ENCODE measurements at regions not wholly inside any gene's neighbourhood (a gene's known extent, or its start where the extent isn't known, plus 50 kb on each side); places are given as distances from the start of the nearest gene placed in this dataset.

DNA sequence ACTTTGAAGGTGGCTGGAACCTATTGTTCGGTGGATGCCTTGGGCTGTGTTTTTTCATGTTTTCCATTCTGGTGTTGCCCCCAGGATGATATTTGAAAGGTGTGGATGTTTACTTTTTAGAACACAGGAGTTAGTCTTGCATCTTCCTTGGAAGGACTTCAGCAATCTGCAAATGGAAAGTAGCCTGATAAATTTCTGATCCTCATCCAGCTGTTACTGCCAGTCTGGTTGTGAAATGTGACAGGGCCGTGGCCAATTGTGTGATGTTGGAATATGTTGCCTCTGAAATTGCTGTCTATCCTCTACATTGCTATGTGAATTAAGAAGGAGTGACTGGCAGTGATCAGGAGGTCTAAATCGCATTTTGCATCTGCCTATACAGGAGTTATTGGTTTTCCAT, 382.5 kb upstream of the C2CD4B start:
- in situ Hi-C loops (cut with MboI; ENCODE audit: low pct_unique_long_range_greater_than_20kb, low sequenced_read_pairs), result no loop called here
- DNase-seq, result no peak

DNA sequence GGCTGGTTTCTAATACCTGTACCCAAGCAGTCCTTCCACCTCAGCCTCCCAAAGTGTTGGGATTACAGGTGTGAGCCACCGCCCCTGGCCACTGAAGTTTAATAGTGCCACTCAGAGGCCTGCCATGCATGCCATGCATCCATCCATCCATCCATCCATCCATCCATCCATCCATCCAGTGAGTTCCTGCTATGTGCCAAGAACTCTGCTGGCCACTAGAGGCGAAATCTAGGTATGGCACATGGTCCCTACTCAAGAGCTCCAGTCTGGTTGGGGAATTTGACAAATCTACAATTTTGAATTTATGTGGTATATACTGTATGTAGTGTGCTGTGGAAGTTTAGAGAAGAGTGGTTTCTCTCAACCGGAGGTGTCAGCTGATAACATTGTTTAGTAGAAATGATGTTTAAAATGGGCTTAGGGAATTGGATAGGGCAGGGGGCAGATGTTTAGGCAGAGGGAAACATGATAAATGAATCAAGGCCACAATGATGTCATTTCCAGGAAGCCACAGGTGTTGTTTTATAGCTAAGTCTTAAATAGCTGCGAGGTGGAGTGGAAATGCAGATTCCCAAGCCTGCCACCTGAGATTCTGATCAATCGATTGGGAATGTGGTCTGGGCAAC, 384.4 kb upstream of the C2CD4B start:
- in situ Hi-C loops (cut with MboI; ENCODE audit: low pct_unique_long_range_greater_than_20kb, low sequenced_read_pairs), result no loop called here
- DNase-seq, result peak; percentile 46

DNA sequence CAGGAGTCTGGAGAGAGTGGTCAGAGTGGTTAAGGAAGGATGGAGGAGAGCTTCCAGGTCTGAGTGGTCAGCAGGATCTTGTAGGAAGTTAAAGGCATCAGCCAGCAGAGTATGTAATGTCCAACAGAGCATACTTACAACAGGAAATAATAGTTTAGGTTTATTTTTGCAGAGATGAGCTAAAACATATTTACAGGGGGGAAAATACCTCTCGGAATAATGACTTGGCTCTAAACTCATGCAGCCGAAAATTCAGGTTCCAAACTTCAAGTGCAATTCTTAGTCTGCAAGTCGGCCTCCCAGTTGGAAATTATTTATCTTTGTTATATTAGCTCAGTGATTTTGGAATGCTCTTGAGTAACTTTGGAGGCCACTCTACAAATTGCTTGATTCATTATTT, 385.0 kb upstream of the C2CD4B start:
- DNase-seq, result no peak
- in situ Hi-C loops (cut with MboI; ENCODE audit: low pct_unique_long_range_greater_than_20kb, low sequenced_read_pairs), result no loop called here

DNA sequence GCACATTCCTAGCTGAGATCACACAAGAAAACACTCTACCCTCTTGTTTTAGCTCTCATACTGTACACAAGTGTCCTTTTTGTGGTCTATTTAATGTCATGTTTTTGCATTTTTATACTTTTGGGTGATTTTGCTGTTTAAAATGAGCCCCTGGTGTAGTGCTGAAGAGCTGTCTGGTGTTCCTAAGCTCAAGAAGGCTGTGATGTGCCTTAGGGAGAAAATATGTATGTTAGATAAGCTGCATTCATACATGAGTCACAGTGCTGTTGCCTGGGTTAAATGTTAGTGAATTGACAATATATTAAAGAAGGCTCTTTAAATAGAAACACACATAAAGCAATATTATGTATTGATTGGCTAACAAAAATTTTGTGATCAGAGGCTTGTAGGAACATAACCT, 387.4 kb upstream of the C2CD4B start:
- in situ Hi-C loops (cut with MboI; ENCODE audit: low pct_unique_long_range_greater_than_20kb, low sequenced_read_pairs), result no loop called here
- DNase-seq, result no peak

DNA sequence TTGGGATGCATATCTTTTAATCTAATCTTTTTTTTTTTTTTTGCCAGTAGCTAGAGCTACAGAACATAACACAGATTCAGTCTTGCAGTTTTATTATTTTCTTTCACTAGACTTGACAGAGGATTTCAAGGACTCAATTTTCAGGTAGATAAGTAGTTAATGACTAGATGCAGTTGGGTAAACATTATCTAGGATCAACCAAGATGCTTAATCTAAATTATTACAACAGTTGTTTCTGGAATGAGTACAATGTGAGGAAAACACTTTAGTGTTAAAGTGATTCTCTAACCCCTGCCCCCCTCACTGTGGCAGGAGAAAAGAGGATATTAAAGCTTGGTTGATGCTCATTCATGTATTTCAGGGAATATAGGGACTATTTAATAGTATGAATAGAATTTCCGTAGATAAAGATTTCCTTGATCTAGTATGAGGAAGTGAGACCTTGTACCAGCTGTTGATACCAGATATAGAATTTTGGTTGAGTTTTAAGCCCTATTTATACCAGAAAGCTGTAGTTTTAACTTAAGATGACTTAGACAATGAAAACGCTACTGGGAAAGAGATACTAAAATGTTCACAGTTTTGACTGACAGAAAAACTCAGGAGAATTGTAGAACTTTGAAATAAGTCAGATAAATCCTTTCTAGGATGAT, 389.0 kb upstream of the C2CD4B start:
- DNase-seq, result no peak
- in situ Hi-C loops (cut with MboI; ENCODE audit: low pct_unique_long_range_greater_than_20kb, low sequenced_read_pairs), result no loop called here

DNA sequence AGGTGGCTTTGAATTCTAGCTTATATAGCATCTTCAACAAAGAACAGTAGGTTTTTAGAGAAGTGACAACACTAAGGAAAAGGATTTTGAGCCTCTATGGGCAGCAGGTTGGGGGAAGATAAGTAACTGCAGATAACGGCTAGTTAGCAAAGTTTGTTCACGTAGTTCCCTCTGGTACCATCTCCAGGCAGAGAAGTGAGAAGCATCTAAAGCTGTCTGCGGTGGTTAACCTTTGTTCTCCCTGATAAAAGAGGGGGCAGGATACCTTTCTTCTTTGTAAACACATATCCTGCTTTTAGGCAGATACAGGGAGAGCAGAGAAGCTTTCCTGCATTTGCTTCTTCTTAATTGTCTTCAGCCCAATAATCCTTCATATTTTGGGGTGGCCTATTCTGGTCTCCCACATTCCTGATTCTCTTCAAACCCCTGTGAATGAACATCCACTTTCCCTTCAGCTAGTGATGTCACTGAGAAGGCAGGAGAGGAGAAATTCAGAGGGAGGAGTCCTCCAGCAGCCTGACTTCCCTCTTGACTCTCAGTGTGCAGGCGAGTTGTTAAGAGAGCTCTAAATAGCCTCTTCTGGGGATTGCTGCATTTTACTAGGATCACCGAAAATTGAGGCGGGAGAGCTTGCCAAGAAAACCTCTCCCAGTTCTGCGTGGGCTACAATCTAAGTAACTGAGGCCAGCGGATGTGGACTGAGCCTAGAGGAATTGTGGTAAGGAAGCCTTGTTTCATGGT, 393.7 kb upstream of the C2CD4B start:
- in situ Hi-C loops (cut with MboI; ENCODE audit: low pct_unique_long_range_greater_than_20kb, low sequenced_read_pairs), result no loop called here
- no peak for DNase-seq

DNA sequence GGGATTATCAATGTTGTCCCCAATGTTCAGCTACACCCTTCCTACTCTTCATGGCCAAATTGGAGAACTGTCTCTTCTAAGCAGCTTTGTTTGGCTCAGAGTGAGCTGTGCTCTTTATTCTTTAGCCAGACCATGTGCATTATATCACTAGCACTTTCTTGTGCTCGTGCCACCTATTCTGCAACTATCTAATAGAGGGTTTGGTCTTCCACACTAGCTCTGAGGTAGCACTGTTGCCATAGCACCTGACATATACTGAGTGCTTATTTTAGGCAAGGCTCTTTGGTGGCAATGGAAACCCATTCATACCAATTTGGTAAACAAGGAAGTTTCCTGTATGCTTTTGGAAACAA, 394.3 kb upstream of the C2CD4B start:
- in situ Hi-C loops (cut with MboI; ENCODE audit: low pct_unique_long_range_greater_than_20kb, low sequenced_read_pairs), result no loop called here
- no peak for DNase-seq

DNA sequence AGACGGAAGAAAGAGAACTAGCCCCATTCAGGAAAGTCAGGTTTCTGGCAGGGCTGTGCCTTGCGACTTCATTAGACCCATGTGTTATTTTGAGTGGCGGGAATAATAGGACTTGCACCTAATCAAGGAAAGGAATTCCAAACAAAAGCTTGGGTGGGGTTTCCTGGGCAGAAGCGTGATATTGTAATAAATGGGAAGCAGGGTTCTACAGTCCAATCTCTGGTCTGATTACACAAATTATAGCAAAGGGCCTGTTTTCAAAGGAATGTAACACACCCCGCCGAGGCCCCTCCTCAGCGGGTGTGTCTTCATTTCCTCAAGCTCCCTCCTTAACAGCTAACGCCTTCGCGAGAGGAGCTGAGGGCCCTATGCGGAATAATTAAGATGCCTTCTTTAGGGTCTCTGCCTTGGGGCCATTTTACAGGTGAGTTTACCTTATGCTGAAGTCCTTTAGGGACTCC, 396.0 kb upstream of the C2CD4B start:
- in situ Hi-C loops (cut with MboI; ENCODE audit: low pct_unique_long_range_greater_than_20kb, low sequenced_read_pairs), result no loop called here
- DNase-seq, result no peak

DNA sequence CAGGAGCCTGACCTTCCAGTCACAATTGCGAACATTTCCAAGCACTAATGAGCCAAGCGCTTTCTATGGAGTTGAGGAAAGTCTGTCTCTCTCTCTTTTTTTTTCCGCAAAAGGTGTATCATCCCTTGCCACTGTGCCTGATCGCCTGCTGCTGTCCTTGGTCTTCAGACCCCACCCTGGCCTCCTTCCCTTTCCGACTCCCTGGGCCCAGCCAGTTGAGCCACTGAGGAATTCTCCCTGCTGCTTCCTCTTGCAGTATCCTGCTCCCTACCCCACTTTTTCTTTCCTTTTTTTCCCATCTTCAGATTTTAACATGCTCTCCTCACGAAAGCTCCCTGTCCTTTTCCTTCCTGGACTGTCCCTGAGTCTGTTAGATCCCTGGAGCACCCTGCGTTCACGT, 396.5 kb upstream of the C2CD4B start:
- DNase-seq, result no peak
- in situ Hi-C loops (cut with MboI; ENCODE audit: low pct_unique_long_range_greater_than_20kb, low sequenced_read_pairs), result no loop called here

DNA sequence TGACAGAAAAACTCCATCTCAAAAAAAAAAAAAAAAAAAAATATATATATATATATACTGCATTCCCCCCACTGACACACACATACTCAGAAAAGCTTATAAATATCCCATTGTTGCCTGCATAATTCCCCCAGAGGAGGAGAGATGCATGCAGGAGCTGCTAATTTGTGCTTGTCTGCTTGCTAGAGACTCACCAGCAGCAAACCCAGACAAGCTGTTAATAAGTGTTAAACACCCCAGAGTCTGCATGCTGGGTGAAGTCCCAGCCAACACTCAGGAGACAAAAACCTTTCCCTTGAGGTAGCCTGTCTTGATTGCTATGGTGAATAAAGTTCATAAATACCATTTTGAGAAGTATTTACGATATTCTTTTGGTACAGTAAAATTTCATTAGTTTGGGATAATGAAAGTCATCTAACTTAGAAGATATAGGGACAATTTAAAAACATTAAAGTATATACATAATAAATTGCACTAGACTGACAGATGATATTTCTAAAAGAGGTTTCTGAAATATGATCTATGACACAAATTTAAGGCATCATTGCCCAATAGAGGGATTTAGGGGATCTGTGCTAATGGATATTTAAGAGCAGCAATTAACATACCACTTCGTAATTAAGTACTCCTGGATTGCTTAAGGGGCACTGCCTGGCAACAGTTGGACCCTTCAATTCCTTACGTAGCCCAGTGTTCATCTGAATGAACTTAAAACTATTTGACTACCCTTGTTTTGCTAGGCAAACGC, 400.0 kb upstream of the C2CD4B start:
- in situ Hi-C loops (cut with MboI; ENCODE audit: low pct_unique_long_range_greater_than_20kb, low sequenced_read_pairs), result no loop called here
- no peak for DNase-seq

DNA sequence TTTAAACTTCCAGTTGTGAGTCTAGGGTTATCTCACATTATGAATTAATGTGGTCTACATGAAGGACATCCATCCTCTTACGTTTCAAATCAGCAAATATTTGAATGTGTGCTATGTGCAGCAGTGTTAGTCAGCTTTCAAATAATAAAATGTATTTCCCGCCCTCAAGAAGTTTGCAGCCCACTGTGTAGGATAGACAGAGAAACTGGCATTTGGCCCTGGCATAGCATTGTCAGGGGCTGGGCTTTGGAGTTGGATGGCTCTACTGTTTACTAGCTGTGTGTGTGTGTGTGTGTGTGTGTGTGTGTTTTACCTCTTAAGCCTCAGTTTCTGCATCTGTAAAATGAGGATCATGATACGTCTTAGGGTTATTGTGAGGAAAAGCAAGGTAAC, 400.5 kb upstream of the C2CD4B start:
- in situ Hi-C loops (cut with MboI; ENCODE audit: low pct_unique_long_range_greater_than_20kb, low sequenced_read_pairs), result no loop called here

DNA sequence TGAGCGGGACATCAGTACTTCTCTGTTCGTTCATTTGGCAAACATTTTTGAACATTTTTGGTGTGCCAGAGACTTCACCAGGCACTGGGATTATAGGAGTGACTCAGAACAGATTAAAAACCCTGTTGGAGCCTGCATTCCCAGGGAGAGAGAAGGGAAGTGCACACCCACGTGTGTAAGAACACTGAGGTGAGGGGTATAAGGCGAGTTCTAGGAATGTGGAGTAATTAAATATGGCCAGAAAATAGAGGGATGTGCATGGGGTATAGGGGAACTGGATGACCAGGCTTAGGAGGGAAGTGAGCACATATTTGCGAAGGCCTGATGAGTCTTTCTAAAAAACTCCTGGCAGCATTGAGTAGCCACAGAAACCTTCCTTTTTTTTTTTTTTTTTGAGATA, 401.2 kb upstream of the C2CD4B start:
- DNase-seq, result no peak
- in situ Hi-C loops (cut with MboI; ENCODE audit: low pct_unique_long_range_greater_than_20kb, low sequenced_read_pairs), result no loop called here

More for the DNA sequence above, 400.5 kb upstream of the C2CD4B start:
- DNase-seq, result no peak

DNA sequence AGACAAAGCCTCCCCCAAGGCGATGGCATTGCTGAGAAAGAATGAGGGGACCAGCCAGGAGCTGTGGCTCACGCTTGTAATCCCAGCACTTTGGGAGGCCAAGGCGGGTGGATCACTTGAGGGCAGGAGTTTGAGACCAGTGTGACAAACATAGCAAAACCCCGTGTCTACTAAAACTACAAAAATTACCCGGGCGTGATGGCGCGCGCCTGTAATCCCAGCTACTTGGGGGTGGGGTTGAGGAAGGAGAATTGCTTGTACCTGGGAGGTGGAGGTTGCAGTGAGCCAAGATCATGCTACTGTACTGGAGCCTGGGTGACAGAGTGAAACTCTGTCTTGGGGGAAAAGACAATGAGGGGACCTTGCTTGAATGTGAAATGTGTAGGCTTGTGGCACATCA, 402.4 kb upstream of the C2CD4B start:
- in situ Hi-C loops (cut with MboI; ENCODE audit: low pct_unique_long_range_greater_than_20kb, low sequenced_read_pairs), result no loop called here

DNA sequence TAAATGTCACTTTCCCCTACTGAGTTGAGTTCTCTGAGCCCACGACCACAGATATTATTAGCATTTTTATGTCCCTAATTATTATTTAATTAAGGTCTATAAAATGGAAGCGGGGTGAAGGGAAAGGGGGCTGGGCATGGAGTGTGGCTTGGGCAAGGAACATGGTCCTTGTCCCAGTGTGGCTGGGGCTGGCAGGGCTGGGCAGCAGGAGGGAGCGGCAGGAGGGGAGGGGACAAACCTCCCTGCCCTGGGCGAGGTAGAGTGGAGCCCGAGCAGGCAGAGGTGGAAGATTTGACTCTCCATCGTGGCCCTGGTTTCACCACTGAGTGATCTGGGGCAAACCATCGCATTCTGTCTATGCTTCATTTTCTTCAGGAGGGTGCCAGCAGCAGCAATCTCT, 402.9 kb upstream of the C2CD4B start:
- no peak for DNase-seq
- in situ Hi-C loops (cut with MboI; ENCODE audit: low pct_unique_long_range_greater_than_20kb, low sequenced_read_pairs), result no loop called here

More for the DNA sequence above, 402.4 kb upstream of the C2CD4B start:
- no peak for DNase-seq

DNA sequence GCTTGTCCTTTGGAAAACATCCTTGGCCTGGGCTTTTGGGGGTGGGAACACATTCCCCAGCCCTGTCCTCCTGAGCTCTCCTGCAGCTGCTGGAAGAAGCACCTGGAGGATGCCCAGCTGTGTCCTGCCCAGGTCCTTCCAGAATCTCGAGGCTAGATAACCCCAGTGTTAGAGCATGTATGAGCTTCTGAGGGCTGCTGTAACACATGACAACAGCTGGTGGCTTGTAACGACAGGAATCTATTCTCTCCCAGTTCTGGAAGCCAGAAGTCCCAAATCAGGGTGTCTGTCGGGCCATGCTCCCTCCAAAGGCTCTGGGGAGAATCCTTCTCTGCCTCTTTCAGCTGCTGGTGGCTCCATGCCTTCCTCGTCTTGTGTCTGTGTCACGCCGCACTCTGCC, 403.6 kb upstream of the C2CD4B start:
- no peak for DNase-seq
- in situ Hi-C loops (cut with MboI; ENCODE audit: low pct_unique_long_range_greater_than_20kb, low sequenced_read_pairs), result no loop called here

DNA sequence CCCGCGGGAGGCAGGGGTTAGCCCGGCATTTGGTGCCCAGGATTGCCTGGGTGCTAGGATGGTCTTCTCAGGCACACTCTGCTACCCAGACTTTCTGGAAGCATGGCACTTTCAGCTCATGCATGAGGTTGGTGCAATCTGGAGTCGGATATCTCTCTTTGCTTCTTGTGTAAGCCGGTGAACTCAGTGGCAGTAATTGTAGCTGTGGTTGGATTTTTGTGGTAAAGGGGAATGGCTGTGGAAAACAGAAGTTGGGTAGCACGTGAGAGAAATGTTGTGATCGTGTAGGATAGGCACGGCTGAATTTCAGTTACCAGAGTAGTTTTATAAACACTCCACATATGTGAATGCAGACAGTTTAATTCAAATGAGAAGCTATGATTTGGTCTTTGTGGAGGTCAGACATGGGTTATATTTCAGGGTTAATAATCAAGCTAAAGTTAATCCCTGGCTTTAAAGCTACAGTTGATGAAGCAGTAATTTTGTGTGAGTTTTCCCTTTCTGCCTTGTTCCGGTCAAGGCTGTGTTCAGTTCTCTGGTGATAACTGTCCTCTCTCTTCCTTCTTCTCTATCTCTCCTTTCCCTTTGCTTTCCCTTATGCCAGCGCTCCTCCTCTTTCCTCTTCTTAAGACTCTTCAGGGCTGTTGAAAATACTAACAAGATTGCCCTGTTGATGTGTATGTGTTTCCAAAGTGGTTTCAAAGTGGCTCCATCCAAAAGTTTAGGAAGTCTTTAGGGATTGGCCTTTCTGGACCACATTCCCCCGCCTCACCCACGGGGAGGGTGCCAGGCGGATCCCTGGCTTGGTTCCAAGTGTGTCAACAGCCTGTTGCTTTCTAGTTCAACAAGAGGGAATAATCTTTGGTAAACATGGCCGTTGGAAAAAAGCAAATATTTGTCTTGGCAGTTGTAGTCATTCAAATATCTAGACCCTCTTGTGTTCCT, 404.6 kb upstream of the C2CD4B start:
- in situ Hi-C loops (cut with MboI; ENCODE audit: low pct_unique_long_range_greater_than_20kb, low sequenced_read_pairs), result no loop called here
- DNase-seq, result peak; percentile 54

DNA sequence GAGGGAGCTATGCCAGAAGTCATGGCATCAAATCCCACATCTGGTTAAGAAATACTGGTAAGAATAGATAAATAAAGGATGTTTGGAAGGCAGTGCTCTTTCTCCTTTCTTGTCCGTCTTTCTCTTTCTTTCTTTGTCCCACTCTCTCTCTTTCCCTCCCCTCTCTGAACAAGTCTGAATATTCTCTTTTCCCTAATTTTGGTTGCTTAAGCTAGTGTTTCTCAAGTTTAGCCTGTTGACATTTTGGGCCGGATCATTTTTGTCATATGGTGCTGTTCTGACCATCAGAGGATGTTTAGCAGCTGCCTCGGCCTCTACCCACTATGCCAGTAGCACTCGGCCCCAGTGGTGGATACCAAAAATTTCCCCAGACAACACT, 405.3 kb upstream of the C2CD4B start:
- in situ Hi-C loops (cut with MboI; ENCODE audit: low pct_unique_long_range_greater_than_20kb, low sequenced_read_pairs), result no loop called here
- DNase-seq, result no peak

DNA sequence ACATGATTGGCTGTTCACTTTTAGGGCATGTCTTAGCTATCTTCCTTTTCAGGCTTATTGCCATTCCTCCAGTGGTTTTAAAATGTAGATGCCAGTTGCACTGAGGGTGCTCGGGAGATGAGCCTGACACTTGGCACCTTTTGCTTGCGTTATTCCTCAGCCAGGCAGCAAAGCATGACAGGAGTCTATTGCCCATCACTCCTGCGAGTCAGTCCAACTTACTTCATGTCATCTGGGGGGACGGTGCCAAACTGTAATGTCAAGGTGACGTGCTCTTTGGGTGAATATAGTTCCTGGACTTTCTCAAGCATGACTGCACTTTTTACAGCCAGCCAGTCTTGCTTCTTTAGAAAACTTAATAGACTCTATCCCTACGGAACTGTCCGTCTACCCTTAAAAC, 406.0 kb upstream of the C2CD4B start:
- DNase-seq, result no peak
- in situ Hi-C loops (cut with MboI; ENCODE audit: low pct_unique_long_range_greater_than_20kb, low sequenced_read_pairs), result no loop called here

DNA sequence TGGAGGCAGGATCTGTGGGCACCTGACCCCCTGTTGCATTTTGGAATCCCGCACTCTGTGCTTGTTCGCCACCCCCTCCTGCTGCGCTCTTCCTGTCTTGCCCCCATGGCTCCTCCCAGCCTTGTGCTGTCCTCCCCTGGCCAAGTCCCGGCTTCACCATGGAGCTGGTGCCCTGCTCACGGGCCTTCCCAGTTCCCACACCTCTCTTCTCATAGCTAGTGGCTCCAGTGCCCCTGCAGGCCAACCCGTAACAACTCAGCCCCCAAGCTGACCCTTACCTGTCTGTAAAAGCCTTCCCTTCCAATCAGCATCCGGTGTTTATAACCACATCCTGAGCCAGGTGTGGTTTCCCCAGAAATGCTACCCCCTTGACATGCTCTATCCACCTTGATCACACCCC, 407.7 kb upstream of the C2CD4B start:
- in situ Hi-C loops (cut with MboI; ENCODE audit: low pct_unique_long_range_greater_than_20kb, low sequenced_read_pairs), result no loop called here
- no peak for DNase-seq

Data from KBM-7 (cell line).